GM19351 (cell line): ENCODE measurements at regions not wholly inside any gene's neighbourhood (a gene's known extent, or its start where the extent isn't known, plus 50 kb on each side); places are given as distances from the start of the nearest gene placed in this dataset.
"Not testable (repeated sequence)": the region's sequence is repeated elsewhere in the genome, so short reads cannot be mapped to it uniquely, and the experiment has no call there.

Experiments
- ATAC-seq: cut with Tn5 transposase; IDR thresholded peaks from one replicate; pipeline ENCODE4 v1.9.1; 2021; ENCODE audit warnings: mild to moderate bottlenecking, moderate library complexity; ENCODE audit not compliant: unreplicated experiment

- ATAC-seq, result no peak
These were observed 194.2 kb upstream of the GLRA1 start for GRCh38 chr5:152118676-152119470.

GRCh38 chr5:152116934-152117333 lies 192.3 kb upstream of the GLRA1 start:
- ATAC-seq, result no peak

GRCh38 chr5:152113401-152113800 lies 188.8 kb upstream of the GLRA1 start:
- ATAC-seq, result peak; percentile 68

- no peak for ATAC-seq
These were observed 182.6 kb upstream of the GLRA1 start for GRCh38 chr5:152107220-152107619.

- ATAC-seq, result no peak
These were observed 181.9 kb upstream of the GLRA1 start for GRCh38 chr5:152106571-152106970.

- ATAC-seq, result no peak
These were observed 180.4 kb upstream of the GLRA1 start for GRCh38 chr5:152105085-152105484.

GRCh38 chr5:152104211-152104610 lies 179.6 kb upstream of the GLRA1 start:
- ATAC-seq, result no peak

GRCh38 chr5:152102908-152103307 lies 178.3 kb upstream of the GLRA1 start:
- ATAC-seq, result not testable (repeated sequence)

GRCh38 chr5:152102057-152102456 lies 177.4 kb upstream of the GLRA1 start:
- ATAC-seq, result no peak

GRCh38 chr5:152100462-152100861 lies 175.8 kb upstream of the GLRA1 start:
- ATAC-seq, result no peak

- ATAC-seq, result peak; percentile 66
These were observed 172.5 kb upstream of the GLRA1 start for GRCh38 chr5:152097128-152097527.

- ATAC-seq, result no peak
These were observed 170.1 kb upstream of the GLRA1 start for GRCh38 chr5:152094716-152095115.

- no peak for ATAC-seq
These were observed 169.4 kb upstream of the GLRA1 start for GRCh38 chr5:152094060-152094459.

- ATAC-seq, result peak; percentile 51
These were observed 167.9 kb upstream of the GLRA1 start for GRCh38 chr5:152092580-152092979.

- ATAC-seq, result no peak
These were observed 165.0 kb upstream of the GLRA1 start for GRCh38 chr5:152089644-152090043.

- no peak for ATAC-seq
These were observed 162.0 kb upstream of the GLRA1 start for GRCh38 chr5:152086668-152087067.

- no peak for ATAC-seq
These were observed 159.8 kb upstream of the GLRA1 start for GRCh38 chr5:152084476-152084875.

- ATAC-seq, result no peak
These were observed 158.6 kb upstream of the GLRA1 start for GRCh38 chr5:152083231-152083630.

- no peak for ATAC-seq
These were observed 147.4 kb upstream of the GLRA1 start for GRCh38 chr5:152072091-152072490.

- ATAC-seq, result no peak
These were observed 145.9 kb upstream of the GLRA1 start for GRCh38 chr5:152070591-152070990.

GRCh38 chr5:152066784-152067183 lies 142.1 kb upstream of the GLRA1 start:
- ATAC-seq, result no peak

GRCh38 chr5:152063004-152063403 lies 138.4 kb upstream of the GLRA1 start:
- no peak for ATAC-seq

GRCh38 chr5:152061095-152061494 lies 136.4 kb upstream of the GLRA1 start:
- peak; percentile 64 for ATAC-seq
